DMS114 treated with DMSO at 0.1 percent for 48 hours (cell line): ENCODE measurements at regions not wholly inside any gene's neighbourhood (a gene's known extent, or its start where the extent isn't known, plus 50 kb on each side); places are given as distances from the start of the nearest gene placed in this dataset.
"Not testable (repeated sequence)": the region's sequence is repeated elsewhere in the genome, so short reads cannot be mapped to it uniquely, and the experiment has no call there.

Experiments used
- DNase-seq: peaks from one replicate; lab custom pipeline; 2025; ENCODE audit not compliant: unreplicated experiment; lab: John Stamatoyannopoulos, UW

GRCh38 chr2:139427164-139427563 is 647.0 kb upstream of the NXPH2 start:
- DNase-seq: no peak

GRCh38 chr2:139424101-139424500 is 643.9 kb upstream of the NXPH2 start:
- no peak for DNase-seq

GRCh38 chr2:139411236-139411635 is 631.0 kb upstream of the NXPH2 start:
- DNase-seq: no peak

- DNase-seq: not testable (repeated sequence)
Measured at GRCh38 chr2:139410833-139411174, 630.6 kb upstream of the NXPH2 start.

DNA sequence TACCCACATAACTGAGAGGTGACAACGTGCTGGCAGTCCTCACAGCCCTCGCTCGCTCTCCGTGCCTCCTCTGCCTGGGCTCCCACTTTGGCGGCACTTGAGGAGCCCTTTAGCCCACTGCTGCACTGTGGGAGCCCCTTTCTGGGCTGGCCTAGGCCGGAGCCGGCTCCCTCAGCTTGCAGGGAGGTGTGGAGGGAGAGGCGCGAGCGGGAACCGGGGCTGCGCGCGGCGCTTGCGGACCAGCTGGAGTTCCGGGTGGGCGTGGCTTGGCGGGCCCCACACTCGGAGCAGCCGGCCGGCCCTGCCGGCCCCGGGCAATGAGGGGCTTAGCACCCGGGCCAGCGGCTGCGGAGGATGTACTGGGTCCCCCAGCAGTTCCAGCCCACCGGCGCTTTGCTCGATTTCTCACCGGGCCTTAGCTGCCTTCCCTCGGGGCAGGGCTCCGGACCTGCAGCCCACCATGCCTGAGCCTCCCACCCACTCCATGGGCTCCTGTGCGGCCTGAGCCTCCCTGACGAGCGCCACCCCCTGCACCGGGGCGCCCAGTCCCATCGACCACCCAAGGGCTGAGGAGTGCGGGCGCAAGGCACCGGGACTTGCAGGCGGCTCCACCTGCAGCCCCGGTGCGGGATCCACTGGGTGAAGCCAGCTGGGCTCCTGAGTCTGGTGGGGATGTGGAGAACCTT is 630.1 kb upstream of the NXPH2 start:
- not testable (repeated sequence) for DNase-seq

DNA sequence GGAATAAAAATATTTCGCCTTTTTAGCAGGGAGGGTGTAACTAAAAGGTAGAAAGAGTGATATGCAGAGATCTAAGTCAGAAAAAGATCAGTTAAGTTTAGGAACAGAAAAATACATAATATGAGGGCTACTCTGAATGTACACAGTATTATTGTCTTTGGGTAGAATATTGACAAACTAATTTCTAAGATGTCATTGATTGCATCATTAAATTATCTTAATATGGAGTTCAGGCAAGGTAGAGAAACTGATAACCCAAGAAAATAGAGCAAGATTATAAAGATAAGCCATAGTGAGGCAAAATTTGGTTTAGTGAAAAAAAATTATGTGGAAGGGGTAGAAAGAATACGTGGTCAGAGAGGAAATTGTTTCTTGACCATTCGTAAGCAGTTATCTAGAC is 629.0 kb upstream of the NXPH2 start:
- no peak for DNase-seq

GRCh38 chr2:139403948-139404347 is 623.8 kb upstream of the NXPH2 start:
- no peak for DNase-seq

GRCh38 chr2:139394801-139395200 is 614.6 kb upstream of the NXPH2 start:
- DNase-seq: no peak

GRCh38 chr2:139389391-139389790 is 609.2 kb upstream of the NXPH2 start:
- no peak for DNase-seq

DNA sequence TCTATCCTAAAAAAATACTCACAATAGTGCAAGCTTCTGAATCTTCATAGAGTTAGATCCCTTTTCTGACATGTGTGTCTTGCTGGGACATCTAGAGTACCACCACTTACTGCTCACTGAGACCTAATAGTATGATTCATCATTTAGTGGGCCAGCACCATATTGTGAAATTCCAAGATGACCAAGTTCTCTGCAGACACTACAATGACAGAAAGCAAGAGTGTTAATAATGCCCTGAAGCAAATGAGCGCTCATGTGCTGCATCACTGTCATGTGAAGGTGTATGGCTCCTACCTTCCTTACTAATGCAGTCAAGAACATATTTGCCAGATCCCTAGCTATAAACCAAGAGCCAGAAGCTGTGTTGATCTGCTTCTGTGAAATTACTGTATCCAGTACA is 606.2 kb upstream of the NXPH2 start:
- DNase-seq: no peak

- no peak for DNase-seq
Measured at GRCh38 chr2:139383532-139383931, 603.3 kb upstream of the NXPH2 start.

DNA sequence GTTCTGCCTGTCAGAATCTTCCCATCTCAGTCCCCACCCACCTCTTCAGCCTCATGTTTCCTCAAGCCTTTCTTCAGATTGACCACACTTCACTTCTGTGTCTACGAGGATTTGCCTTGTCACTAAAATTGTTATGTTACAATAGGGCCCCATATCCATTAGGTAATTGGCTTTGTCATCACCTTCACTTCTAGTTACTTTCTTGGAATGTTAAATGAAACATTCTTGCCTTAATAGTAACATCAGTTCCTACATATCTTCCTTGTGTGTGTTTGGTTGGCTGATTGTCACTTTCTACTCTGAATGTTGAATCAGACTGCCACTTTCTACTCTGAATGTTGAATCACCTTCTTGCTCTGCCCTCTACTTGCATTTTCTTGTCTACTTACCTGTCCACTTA is 599.9 kb upstream of the NXPH2 start:
- DNase-seq: no peak

DNA sequence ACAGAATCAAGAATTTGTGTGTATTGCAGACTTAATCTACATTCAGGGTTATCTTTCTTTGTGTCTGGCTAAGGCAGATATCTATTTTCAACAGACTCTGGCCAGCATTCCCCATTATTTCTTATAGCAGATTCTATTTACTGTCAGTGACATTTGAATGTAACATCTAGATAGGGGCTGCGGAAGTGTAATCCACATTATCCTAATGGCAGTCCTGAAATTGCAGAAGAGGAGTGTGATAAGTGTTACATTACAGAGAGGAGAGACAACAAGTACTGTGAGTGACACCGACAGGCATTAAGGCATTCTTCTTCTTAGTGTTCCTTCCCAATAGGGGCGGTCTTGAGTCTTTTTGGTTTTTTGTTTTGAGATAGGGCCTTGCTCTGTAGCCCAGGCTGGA is 598.2 kb upstream of the NXPH2 start:
- DNase-seq: no peak

DNA sequence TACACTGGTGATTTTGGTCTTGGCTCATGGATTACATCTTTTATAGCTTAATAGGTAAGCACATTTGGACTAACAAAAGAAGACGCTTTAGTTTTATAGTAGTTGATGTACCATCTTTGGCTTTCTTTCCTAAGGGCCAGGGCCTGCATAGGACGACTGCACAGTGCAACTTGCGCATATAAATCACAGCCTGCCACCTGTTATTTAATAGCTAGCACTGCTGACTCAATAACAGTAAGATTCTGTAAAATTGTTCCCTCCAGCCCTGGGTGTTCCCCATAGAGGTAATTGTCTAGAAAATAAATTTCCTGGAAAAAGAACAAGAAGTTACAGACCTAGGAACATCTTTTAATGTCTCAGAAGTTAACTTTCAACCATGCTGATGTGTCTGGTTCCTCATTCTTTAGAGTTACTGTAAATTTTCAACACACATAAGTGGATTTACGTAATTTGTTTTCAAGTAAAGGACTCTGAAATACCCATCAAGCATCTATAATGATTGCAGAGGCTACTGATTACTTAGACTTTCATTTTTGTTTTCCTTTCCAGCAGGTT is 594.2 kb upstream of the NXPH2 start:
- no peak for DNase-seq

GRCh38 chr2:139369423-139370409 is 589.5 kb upstream of the NXPH2 start:
- DNase-seq: no peak

- no peak for DNase-seq
Measured at GRCh38 chr2:139367416-139367815, 587.2 kb upstream of the NXPH2 start.

GRCh38 chr2:139366681-139367080 is 586.5 kb upstream of the NXPH2 start:
- DNase-seq: no peak

DNA sequence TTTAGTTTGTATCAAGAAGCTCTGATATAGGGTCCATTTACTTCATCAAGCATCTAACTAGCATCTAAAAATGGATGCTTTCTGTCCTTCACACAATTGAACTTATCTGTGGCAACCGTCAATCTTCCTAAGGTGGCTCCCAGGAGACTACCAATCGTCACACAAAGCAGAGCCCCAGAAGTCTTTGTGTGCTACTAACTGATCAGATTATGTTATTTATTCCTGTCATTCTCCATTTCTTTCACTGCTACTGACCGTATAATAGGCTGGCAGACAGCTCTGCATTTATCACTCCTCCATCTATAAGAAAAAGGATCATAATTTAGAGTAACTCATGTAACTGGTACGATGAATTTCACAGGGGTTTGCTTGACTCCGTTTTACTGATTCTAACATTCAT is 585.0 kb upstream of the NXPH2 start:
- DNase-seq: no peak

GRCh38 chr2:139360654-139361053 is 580.5 kb upstream of the NXPH2 start:
- no peak for DNase-seq

GRCh38 chr2:139359818-139360217 is 579.6 kb upstream of the NXPH2 start:
- no peak for DNase-seq

DNA sequence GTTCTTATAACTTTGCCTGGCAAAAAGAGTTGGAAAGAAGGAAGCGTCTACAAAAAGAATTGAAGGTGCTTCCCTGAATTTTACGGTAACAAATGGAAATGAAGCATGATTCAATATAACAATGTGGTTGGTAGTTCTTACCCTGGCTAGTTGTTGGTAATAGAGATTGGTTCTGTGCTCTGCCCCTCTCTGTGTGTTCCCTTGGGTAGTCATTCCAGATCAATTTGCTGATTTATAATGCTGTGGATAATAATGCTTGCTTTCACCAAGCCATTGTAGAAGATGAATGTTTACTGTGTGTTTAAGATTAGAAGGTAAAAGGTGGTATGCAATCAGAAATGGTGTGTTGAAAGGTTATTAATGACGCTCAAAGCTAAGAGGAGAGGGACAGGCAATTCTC is 577.8 kb upstream of the NXPH2 start:
- no peak for DNase-seq

GRCh38 chr2:139354518-139354917 is 574.3 kb upstream of the NXPH2 start:
- DNase-seq: no peak
